ENCODE measurements at regions not wholly inside any gene's neighbourhood (a gene's known extent, or its start where the extent isn't known, plus 50 kb on each side); places are given as distances from the start of the nearest gene placed in this dataset.

- TF ChIP-seq CTCF (IDR thresholded peaks at IDR 0.05) (no peak), POLR2A (IDR thresholded peaks at IDR 0.05) (no peak)
These were observed 849.0 kb downstream of the DTWD2 start for GRCh38 chr5:118139361-118139760.
